Gastroesophageal sphincter (tissue), 3 donors: ENCODE measurements at regions not wholly inside any gene's neighbourhood (a gene's known extent, or its start where the extent isn't known, plus 50 kb on each side); places are given as distances from the start of the nearest gene placed in this dataset.

Experiments used
- POLR2A ChIP-seq, 2 donors: fragments of 450-650 bp; IDR thresholded peaks; one replicate each; pipeline ENCODE4 v1.6.1; 2017; ENCODE audit warnings: antibody characterized with exemption in 2 of 2, mild to moderate bottlenecking in 2 of 2, moderate library complexity in 1 of 2
- POLR2AphosphoS5 ChIP-seq: sonication (generic); formaldehyde crosslinking; IDR thresholded peaks from one replicate; pipeline ENCODE4 v1.6.1; 2017; ENCODE audit warnings: antibody characterized with exemption
- TF ChIP-seq, protein P1 (sequence below), 4 experiments: fragments of 200-600 bp in 2 of 4; fragments of 450-650 bp in 2 of 4; sonication (generic) in 1 of 4; IDR thresholded peaks; one replicate each; pipeline ENCODE4 v1.5.1; 2017 to 2019; ENCODE audit warnings: antibody characterized with exemption in 4 of 4, mild to moderate bottlenecking in 2 of 4, moderate library complexity in 2 of 4

DNA sequence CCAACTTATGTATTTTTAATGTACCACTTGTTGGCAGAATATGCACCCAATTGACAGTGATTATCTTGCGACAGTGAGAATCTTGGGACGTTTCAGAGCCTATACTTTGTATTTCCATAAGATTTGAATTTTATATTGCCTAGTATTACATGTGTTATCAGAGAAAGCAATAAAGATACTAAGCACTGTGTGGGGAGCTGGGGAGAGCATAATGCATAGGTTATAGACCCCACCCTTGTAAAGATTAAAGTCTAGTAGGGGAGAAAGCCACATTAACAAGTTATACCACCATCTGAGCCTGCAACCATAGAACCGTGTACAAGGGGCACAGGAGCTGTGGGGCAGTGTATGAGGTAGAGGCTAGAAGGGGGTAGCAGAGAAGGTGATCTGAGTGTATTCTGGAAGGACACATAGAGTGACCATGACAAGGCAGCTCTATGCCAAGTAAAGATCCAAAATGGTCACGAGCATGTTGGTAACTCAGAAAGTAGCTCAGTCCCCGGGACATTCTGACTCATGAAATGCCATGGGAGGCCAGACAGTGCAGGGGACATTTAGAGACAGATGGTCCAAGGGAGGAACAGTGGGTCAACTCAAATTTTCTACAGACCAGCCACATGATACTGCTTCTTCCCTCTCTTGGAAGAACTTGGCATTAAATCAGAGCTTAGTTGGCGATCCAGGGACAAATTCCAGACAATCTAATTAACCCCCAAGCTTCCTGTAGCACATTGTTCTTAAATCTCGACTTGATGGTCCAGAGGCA lies 84.5 kb downstream of the ADRA2A start:
- TF ChIP-seq, protein P1, sequence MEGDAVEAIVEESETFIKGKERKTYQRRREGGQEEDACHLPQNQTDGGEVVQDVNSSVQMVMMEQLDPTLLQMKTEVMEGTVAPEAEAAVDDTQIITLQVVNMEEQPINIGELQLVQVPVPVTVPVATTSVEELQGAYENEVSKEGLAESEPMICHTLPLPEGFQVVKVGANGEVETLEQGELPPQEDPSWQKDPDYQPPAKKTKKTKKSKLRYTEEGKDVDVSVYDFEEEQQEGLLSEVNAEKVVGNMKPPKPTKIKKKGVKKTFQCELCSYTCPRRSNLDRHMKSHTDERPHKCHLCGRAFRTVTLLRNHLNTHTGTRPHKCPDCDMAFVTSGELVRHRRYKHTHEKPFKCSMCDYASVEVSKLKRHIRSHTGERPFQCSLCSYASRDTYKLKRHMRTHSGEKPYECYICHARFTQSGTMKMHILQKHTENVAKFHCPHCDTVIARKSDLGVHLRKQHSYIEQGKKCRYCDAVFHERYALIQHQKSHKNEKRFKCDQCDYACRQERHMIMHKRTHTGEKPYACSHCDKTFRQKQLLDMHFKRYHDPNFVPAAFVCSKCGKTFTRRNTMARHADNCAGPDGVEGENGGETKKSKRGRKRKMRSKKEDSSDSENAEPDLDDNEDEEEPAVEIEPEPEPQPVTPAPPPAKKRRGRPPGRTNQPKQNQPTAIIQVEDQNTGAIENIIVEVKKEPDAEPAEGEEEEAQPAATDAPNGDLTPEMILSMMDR (IDR thresholded peaks at IDR 0.05) = no peak
- no peak for TF ChIP-seq POLR2A (IDR thresholded peaks at IDR 0.05)
- no peak for TF ChIP-seq POLR2AphosphoS5
